K562 (cell line): ENCODE measurements at regions not wholly inside any gene's neighbourhood (a gene's known extent, or its start where the extent isn't known, plus 50 kb on each side); places are given as distances from the start of the nearest gene placed in this dataset.

Experiments
- ARNT ChIP-seq, 2 experiments: fragments of 450-650 bp; IDR thresholded peaks; 2 replicates each; pipeline ENCODE4 v1.6.1; 2016; ENCODE audit warnings: mild to moderate bottlenecking in 1 of 2
- CC2D1A ChIP-seq: fragments of 450-650 bp; IDR thresholded peaks from 2 replicates; pipeline ENCODE4 v1.6.1; 2017; ENCODE audit warnings: mild to moderate bottlenecking
- COPS2 ChIP-seq: fragments of 450-650 bp; conservative IDR thresholded peaks from 2 replicates; pipeline ENCODE4 v1.6.1; 2016; ENCODE audit warnings: mild to moderate bottlenecking, moderate library complexity
- E4F1 ChIP-seq: fragments of 250-450 bp; sonication (Bioruptor Pico); IDR thresholded peaks from 2 replicates; pipeline ENCODE4 v1.5.0; 2021; ENCODE audit warnings: mild to moderate bottlenecking, borderline replicate concordance
- ELK1 ChIP-seq: sonication (generic); formaldehyde crosslinking; IDR thresholded peaks from 2 replicates; pipeline ENCODE4 v1.8.1; 2022; ENCODE audit warnings: missing genetic modification reagents
- FIP1L1 ChIP-seq: fragments of 200-400 bp; formaldehyde crosslinking; IDR thresholded peaks from 2 replicates; pipeline ENCODE4 v1.6.1; 2018; ENCODE audit warnings: mild to moderate bottlenecking, low read depth, low read length; ENCODE audit not compliant: poor library complexity, severe bottlenecking
- HCFC1 ChIP-seq: IDR thresholded peaks from 2 replicates; pipeline ENCODE4 v1.6.1; 2012; ENCODE audit warnings: low read depth, low read length, improper control_type of control experiment
- HDAC6 ChIP-seq: IDR thresholded peaks from 2 replicates; pipeline ENCODE4 v1.6.1; 2012; ENCODE audit warnings: low read depth, mild to moderate bottlenecking, control low read depth, inconsistent platforms, low read length, moderate library complexity
- HDAC8 ChIP-seq: fragments of 450-650 bp; IDR thresholded peaks from 2 replicates; pipeline ENCODE4 v1.6.1; 2016; ENCODE audit warnings: mild to moderate bottlenecking, missing genetic modification characterization, moderate library complexity, missing compliant biosample characterization
- HINFP ChIP-seq: fragments of 450-650 bp; conservative IDR thresholded peaks from 2 replicates; pipeline ENCODE4 v1.6.1; 2016; ENCODE audit warnings: missing genetic modification characterization, low read depth, mild to moderate bottlenecking, control low read depth, missing compliant biosample characterization
- KAT8 ChIP-seq: fragments of 450-650 bp; IDR thresholded peaks from 2 replicates; pipeline ENCODE4 v1.6.1; 2016; ENCODE audit warnings: low read depth, mild to moderate bottlenecking
- KLF6 ChIP-seq: fragments of 250-450 bp; sonication (Bioruptor Pico); IDR thresholded peaks from 2 replicates; pipeline ENCODE4 v1.4.0; 2020; ENCODE audit warnings: mild to moderate bottlenecking, moderate library complexity, borderline replicate concordance
- MBD1 ChIP-seq: fragments of 250-450 bp; sonication (Bioruptor Pico); IDR thresholded peaks from 2 replicates; pipeline ENCODE4 v1.8.0; 2022; ENCODE audit warnings: inconsistent platforms
- MECOM ChIP-seq: fragments of 250-450 bp; sonication (Bioruptor Pico); IDR thresholded peaks from 2 replicates; pipeline ENCODE4 v1.8.0; 2022; ENCODE audit warnings: inconsistent platforms
- MXD1 ChIP-seq: fragments of 250-450 bp; sonication (Bioruptor Pico); IDR thresholded peaks from 2 replicates; pipeline ENCODE4 v1.8.0; 2021; ENCODE audit warnings: borderline replicate concordance, mild to moderate bottlenecking, moderate library complexity; ENCODE audit not compliant: poor library complexity, severe bottlenecking
- NFXL1 ChIP-seq: fragments of 450-650 bp; formaldehyde crosslinking; IDR thresholded peaks from 2 replicates; pipeline ENCODE4 v1.4.0; 2021; ENCODE audit warnings: mild to moderate bottlenecking
- PHTF2 ChIP-seq: fragments of 250-450 bp; sonication (Bioruptor Pico); IDR thresholded peaks from 2 replicates; pipeline ENCODE4 v1.5.0; 2021; ENCODE audit warnings: mild to moderate bottlenecking
- SMAD4 ChIP-seq: fragments of 250-450 bp; sonication (Bioruptor Pico); conservative IDR thresholded peaks from 2 replicates; pipeline ENCODE4 v1.8.0; 2021; ENCODE audit warnings: inconsistent platforms, mild to moderate bottlenecking, moderate library complexity
- SREBF2 ChIP-seq: sonication (generic); formaldehyde crosslinking; IDR thresholded peaks from 2 replicates; pipeline ENCODE4 v1.4.0; 2020; ENCODE audit warnings: mild to moderate bottlenecking, missing genetic modification reagents
- SRSF9 ChIP-seq: fragments of 200-400 bp; formaldehyde crosslinking; IDR thresholded peaks from 2 replicates; pipeline ENCODE4 v1.6.1; 2017; ENCODE audit warnings: low read depth, low read length, borderline replicate concordance

GRCh38 chrX:40169193-40170101 is 71.7 kb upstream of the BCOR start (continued):
- no peak for TF ChIP-seq MBD1 (CRISPR knock-in tag)
- TF ChIP-seq E4F1 (CRISPR knock-in tag) = no peak
- no peak for TF ChIP-seq CC2D1A
- TF ChIP-seq NFXL1 (CRISPR knock-in tag) = no peak
- peak; percentile 59; the same call in 1 of the 2 replicates for TF ChIP-seq SMAD4 (CRISPR knock-in tag)
- TF ChIP-seq SREBF2 (CRISPR knock-in tag) = no peak
- TF ChIP-seq SRSF9 = no peak
- TF ChIP-seq KLF6 (CRISPR knock-in tag) = no peak
- no peak for TF ChIP-seq MXD1 (CRISPR knock-in tag)
- TF ChIP-seq HDAC6 = no peak
- TF ChIP-seq MECOM (CRISPR knock-in tag) = no peak
- no peak for TF ChIP-seq PHTF2 (CRISPR knock-in tag)
- no peak for TF ChIP-seq KAT8
- no peak for TF ChIP-seq HINFP (tag)
- TF ChIP-seq HDAC8 = no peak
- TF ChIP-seq COPS2 = no peak
- TF ChIP-seq ELK1 (CRISPR knock-in tag) = no peak
- TF ChIP-seq HCFC1 = no peak; the same call in 1 of the 2 replicates
- TF ChIP-seq FIP1L1 = no peak
- TF ChIP-seq ARNT (IDR thresholded peaks at IDR 0.05) = peak in 1 of 2 experiments; percentile 80; a peak in 2 of 4 replicates
